T1000 (cell line): ENCODE measurements at regions not wholly inside any gene's neighbourhood (a gene's known extent, or its start where the extent isn't known, plus 50 kb on each side); places are given as distances from the start of the nearest gene placed in this dataset.
"Not testable (repeated sequence)": the region's sequence is repeated elsewhere in the genome, so short reads cannot be mapped to it uniquely, and the experiment has no call there.

Source experiments
- DNase-seq: peaks from one replicate; lab custom pipeline; 2025; ENCODE audit warnings: mixed read lengths; lab: John Stamatoyannopoulos, UW

DNA sequence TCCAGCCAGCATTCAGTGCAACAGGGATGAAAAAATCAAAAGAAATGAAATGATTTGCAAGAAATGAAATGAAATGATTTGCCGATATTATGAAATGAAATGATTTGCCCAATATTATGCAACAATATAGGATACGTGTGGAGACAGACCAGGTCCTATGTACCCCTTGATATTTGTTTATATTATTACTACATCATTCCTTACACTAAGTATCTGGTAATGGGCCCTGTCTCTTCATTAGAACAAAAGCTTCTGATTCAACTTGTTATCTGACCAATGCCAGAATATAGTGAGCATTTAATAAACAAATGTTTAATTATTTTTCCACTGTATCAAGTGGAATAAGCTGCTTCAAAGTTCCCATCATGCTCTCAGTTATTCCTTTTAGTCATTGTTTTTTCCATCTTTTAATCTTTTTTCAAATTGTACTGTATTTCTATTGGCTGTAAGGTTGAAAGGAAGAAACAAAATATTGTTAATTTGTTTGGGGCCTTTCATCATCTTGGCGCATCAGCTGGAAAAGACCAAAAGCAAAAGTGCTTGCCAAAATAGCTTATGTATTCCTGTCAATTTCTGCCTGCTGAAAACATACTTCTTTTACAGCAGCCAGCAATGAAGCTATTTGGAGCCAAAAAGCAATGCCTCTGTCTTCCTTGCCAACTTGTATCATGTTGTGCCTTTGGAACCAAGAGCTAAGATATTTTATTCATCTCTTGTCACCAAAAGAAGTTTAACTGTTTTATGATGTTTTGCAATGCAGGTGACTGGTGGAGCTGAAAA, 2314.9 kb downstream of the LRRC4C start:
- DNase-seq: no peak

DNA sequence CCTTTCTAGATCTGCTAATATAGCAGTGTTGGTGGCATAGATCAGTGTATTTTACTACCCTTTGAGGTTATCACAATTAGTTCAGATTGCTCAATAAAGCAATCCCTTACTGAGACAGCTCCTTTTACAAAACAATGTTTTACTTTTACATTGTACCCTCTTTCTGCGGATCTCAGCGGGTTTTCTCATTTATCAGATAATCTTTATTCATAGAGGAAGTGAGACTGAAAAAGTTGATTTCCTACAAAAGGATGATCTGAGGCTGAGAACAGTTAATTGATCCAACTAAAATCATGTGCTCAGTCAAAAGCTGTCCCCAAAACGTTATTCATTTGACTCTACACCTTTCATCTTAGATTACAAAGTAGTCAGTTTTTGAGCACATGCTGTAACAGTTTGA, 2319.9 kb downstream of the LRRC4C start:
- DNase-seq: no peak

DNA sequence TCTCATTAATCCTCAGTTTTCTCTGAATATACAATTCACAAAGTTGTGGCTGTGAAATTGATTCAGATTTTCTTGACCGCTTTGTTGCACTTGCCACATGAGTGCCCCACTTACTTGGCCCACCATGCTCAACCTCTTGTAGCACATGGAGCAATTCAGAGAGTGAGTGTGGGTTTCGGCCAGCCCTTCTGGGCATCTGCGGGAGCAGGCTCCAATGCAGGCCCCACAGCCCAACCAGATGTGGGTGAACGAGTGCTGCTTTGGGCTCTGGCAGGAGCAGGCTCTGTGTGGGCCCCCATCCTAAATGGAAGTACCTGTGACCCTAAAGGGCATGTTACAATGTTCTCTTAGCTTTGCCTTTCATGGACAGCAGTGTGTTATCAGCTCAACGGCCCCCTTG, 2338.6 kb downstream of the LRRC4C start:
- no peak for DNase-seq

DNA sequence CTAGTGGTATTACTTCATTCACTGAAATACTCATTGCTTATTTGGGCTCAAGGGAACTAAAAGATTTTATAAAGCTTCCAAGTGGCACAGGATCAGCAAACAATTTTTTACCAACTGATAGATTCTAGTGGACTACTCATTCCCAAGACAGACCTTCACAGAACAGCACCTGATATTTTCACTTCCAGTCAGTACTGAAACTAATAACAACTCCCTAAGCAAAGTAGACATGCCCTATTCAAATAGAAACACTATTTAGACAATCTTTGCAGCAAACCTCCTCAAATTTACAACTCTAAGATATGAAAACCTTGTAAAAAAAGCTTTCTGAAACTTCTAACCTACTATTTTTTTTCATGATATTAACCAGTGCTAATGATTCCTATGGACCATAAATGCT, 2345.8 kb downstream of the LRRC4C start:
- DNase-seq: no peak

DNA sequence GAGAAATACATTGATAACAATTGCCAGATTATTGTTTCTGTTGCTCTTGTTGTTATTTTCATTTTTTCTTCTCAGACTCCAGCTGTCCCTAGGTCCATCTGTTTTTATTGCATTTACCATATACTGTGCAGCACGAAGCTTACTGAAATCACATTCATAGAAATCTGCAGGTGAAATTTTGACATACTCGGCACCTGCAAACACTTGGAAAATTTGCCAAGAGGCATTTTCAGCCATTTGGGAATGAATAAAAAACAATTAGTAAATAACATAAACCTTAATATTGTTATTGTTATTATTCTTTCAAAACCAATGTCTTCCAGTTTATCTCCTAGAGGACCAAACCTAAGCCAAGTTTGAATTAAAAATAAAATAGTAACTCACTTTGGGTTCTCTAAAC, 2357.2 kb downstream of the LRRC4C start:
- no peak for DNase-seq

DNA sequence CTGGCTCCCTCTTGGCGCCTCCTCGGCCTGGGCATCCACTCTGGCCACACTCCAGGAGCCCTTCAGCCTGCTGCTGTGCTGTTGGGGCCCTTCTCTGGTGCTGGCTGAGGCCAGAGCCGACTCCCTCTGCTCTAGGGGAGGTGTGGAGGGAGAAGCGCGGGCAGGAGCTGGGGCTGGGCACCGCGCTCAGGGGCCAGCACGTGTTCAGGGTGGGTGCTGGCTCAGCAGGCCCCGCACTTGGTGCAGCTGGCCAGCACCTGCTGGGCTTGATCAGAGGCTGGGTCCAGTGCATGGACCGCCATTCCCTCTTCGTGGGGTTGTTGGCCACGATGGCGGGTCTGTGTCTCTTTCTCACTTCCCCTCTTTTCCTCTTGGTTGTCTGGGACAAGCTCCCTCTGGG, 2381.0 kb downstream of the LRRC4C start:
- DNase-seq: no peak

DNA sequence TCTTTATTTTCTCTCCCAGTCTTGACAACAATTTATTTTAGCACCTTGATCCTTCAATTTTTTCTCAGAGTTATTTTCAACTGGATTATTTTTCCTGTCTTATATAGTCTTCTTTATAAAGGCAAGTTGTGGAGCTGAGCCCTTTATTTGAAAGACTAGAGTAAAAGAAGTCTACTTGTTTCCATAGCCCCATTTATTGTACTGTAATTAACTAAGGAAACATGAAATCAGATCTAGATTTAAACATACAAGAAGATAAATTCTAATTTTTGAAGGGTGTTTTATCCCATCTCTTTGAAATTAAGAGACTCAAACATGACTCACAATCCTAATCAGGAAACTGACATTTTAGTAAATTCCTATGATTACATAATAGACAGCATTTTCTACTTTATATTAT, 2421.8 kb downstream of the LRRC4C start:
- DNase-seq: no peak

DNA sequence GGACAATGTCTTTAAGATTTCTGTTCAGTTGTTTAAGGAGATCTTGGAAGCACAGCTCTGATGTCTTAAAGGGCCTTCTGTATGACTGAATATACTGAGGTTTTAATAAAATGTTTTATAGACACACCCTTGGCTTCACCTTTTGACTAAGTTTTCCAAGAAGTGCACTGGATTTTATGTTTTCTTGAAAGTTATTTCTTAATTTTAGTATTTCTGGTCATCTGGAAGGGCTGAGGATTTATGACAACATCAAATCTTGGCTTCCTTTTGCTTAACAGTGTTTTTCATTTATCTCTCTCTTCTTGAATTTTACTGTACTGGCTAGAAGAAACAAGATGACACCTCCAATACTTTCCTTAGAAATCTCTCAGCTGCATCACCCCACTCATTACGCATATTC, 2423.4 kb downstream of the LRRC4C start:
- DNase-seq: no peak

DNA sequence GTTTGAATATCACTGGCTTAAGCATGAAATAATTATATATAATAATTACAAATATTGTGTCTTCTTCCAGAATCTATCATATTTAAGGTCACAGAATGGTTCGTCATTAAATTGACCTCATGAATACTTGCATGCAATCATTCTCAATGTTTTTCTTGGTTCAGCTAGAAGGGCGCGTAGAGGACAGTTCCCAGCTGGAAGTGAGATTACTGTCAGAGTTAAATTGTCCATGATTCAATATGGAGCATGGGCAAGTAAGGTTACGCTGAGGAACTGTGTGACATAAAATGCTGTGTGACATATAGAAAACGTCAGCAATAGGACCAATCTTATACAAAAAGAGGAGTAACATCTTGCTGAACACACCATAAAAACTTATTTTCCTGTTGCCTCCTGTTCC, 2423.5 kb upstream of the RAG2 start:
- DNase-seq: no peak

DNA sequence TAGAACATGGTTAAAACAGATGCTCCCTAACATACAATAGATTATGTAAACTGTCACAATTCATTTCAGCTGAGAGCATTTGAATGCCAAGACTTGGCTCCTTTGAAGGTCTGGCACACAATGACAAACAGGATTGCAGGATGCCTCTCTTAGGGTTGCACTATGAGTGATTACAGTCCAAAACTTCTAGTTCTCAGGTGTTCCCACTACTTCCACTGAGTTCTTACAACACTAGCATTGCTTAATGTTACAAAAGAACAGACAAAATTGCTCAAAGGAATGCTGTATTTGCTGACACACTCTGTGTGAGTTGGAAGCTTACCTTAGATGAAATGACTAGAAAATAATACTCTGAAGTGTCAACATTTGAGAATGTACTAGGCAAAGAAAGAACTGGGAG, 2413.8 kb upstream of the RAG2 start:
- no peak for DNase-seq

DNA sequence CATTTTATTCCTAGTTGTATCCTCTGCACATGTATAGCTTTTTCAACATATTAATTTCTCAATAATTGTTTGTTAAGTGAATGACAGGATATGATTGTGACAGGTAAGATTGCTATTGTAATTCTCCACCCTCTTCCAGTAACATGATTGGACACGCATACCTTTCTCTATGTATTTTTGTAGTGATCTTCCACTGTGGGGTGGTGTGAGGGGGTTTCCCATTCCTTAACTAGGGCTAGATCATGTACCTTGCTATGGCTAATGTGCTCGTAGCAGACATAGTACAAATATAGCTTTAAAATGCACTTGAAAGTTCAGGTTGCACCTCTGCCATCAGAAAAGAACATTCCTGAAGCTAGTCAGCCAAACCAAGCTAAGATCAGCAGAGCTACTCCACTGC, 2392.8 kb upstream of the RAG2 start:
- DNase-seq: no peak

DNA sequence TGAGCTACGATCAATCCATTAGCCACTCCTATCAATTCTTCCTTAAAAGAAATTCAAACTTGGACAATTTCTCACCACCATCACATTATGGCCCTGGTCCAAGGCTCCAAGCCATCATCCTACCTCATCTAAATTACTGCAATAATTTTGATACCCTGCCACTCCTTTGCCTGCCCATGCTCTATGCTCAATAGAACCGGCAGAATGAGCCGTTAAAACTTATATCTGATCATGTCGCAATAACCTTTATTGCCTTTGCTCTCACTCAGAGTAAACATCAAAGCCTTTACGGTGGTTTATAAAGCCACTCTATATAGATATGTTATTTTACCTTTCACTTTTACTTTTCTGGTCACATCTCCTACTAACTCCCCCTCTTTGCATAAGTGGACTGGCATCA, 2392.1 kb upstream of the RAG2 start:
- DNase-seq: no peak

DNA sequence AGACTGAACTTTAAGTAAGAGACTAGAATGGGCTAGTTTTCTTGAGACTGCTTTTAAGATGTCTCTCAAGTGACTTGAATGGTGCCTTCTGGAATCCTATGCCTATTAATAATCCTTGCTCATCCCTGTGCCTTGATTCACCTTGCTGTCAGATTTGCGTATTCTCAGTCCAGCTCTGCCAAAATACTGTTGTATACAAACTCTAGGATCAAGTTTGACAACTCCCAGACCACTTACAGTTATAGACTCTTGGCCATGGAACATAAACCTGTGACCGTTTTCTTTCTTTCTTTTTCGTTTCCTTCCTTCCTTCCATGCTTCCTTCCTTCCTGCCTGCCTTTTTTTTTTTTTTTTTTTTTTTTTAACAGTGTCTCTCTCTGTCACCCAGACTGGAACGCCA, 2390.9 kb upstream of the RAG2 start:
- DNase-seq: no peak

DNA sequence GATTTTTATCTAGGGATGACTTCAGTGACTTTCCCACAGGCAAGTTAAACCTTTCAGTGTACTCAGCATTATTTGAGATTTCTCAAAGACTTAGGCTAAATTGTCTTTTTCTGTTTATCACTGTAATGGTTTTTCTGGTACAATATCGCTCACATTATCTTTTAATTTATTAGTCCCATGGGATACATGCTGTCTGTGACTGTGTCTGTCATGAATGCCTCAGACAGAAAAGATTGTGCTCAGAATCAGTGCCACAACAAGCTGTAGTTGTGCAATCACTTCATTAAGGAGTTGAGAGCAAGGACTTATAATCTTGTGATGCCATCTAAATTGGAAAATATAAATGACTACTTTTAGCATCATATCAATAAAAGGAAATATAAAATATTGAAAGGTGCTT, 2374.2 kb upstream of the RAG2 start:
- DNase-seq: no peak

DNA sequence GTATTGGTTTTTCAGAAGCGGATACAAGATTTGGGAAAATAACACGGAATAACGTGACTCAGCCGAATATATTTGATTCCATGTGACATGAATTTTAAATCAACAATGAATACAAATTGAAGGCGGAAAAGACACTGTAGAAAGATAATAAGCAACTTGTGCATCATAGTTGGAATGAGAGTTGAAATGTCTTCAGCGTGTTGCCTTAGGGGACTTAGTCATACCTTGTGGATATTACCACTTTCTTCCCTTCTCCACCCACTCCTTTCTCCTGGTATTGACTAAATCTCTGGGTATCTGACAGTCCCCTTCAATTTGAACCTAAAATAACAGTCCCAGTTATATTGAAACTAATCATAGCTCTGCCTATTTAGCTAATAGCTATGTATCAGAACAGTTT, 2373.1 kb upstream of the RAG2 start:
- no peak for DNase-seq

DNA sequence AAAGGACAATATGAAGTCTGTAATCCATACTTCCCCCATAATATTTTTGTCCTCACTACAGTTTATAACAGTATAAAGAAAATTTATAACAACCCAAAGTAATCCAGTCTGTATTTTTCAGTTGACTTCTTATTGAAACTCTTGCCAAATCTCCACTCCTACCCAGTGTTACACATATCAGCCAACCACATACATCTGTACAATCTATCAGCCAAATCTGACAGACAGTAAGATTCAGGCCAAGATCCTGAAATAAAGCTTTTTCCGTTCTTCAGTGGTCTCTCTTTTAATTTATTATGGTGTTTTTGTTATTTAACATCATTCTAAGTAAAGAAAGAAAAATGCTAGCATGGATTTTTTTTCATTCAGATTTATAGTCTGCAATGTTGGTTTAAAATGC, 2370.9 kb upstream of the RAG2 start:
- DNase-seq: no peak

DNA sequence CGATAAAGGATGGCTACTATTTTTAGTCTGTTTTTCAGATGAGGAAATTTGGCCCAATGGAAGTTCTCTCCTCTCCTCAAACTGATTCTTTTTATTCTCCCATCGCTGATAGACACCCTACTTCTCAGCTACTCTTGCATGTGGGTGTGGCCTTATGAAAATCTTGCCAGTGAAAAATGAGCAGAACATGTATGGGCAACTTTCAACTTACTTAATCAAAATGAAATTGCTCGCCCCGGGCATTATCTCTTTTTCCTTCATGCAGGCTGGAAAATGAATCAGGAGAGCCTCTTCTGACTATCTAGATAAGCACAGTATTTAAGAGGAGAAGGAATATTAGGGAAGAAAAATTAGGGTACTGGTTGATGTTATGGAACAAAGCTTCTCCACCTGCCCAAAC, 2354.7 kb upstream of the RAG2 start:
- no peak for DNase-seq

DNA sequence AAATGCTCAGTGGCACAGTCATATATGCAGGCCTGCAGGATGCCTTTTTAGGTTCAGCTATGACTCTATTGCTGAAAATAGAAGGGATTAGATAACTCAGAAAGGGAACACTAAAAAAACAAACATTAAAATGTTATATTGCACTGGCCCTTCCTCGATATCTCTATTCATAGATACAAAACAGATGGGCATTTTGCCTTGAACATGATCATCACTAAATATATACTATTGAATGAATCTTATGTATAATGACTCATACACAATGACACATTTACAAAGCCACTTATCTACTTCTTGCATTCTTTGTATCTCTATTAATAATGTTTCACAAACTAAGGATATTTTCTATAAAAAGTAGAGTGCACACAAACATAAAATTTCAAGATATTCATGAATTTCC, 2352.8 kb upstream of the RAG2 start:
- no peak for DNase-seq

DNA sequence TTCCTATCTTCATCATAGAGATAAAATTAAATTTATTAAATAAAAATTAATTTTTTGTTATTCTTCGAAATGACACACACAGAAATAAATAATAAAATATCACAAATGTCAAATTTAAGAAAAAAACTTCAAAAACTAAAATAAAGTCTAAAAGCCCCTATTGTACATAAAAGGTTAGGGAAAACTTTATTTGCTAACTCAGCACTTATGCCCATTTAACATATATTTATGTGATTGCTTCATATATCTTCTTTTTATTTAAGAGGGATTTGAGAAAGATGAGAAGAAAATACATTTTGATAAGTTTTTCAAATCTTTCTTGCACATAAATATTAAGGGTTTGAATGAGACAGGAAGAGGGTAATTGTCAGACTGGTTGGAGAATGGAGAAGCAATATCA, 2350.4 kb upstream of the RAG2 start:
- no peak for DNase-seq

DNA sequence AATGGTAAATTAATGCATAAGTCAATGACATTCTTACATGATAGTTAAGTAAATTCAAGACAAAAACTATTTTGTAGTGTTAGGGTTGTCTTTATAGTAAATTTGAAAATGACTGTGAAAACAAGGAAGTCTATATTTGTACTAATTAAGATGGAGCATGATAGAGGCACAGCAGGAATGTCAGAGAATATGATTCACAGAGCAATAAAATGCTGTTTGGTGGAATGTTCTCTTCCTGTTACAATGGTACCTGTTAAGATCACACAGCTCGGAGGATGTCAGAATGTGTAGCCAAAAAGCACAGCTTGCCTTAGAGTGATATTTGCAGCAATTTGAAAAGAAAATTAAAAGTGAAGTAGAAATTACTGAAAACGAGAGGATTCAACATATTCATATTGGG, 2339.7 kb upstream of the RAG2 start:
- no peak for DNase-seq

DNA sequence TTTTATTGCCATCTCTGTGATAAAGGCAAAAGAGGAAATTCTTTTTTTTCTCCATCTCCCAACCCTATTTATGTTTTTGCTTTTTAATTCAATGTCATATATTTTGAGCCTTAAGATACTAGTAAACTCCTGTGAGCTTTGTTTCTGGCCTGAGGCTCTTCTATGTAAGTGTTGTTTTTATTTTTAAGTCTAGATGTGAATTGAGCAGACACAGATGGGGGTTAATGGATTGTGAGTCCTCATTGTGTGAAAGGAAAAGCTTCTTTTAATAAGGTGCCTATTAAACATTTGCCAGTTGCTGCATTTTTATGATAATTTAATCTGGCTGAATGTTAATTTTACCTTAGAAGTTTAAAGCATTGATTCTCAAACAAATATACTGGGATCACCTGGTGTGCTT, 2337.9 kb upstream of the RAG2 start:
- DNase-seq: no peak

DNA sequence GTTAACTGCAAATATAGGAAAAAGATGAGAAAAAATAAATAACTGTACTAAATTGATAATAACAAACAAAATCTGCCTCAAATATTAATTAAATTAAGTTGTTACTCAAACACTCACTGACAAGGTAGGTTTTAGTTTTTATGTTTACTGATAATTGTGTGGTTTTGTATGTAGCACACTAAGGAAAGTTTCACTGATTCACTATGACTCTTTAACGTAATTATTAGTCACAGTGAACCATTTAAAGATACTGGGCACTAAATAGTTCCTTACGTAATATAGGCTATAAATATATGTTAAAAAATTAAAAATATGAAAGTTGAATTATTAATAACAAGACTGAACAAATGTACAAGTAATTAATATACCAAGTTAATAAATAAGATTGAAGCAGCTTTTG, 2330.0 kb upstream of the RAG2 start:
- DNase-seq: no peak

DNA sequence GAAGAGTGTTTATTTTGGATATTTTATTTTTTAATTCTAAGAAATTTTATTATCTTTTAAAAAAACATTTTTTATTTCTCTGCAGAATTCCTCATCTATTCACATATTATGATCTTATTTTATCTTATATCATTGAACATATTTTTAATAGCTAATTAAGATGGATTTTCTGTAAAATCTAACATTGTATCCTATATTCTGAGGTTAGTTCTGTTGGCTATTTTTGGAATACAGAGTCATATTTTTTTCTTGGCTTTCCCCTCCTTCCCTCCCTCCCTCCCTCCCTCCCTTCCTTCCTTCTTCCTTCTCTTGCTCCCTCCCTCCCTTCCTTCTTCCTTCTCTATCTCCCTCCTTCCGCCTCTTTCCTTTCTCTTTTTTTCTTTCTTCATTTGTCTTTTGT, 2326.6 kb upstream of the RAG2 start:
- DNase-seq: no peak

DNA sequence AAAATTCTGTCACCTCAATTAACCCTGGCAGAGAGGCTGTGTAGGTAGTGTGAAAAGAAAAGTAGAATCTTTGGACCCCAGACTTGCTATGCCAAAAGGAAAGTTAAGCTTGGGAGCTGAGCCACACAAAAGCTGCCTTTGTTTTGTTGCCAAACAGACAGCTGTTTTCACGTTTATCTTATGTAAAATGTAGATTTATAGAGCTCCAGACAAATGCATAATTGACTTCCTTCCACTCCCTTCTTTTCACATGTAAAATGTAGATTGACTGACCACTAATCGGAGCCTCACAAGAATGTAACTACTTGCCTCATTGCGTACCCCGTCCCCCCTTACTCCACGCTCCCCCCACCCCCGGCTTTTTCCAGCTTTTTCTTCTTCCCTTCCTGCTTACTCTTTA, 2302.2 kb upstream of the RAG2 start:
- DNase-seq: no peak

DNA sequence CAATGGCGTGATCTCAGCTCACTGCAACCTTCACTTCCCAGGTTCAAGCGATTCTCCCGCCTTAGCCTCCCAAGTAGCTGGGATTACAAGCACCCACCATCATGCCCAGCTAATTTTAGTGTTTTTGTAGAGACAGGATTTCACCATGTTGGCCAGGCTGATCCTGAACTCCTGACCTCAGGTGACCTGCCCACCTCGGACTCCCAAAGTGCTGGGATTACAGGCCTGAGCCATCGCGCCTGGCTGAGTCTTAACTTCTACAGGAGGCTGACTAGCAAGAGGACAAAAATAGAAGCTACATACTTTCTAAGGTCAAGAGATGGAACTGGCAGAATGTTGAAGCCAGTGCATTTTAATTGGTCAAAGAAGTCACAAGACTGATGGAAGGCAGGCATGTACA, 2296.2 kb upstream of the RAG2 start:
- DNase-seq: not testable (repeated sequence)
